ENCODE measurements at regions not wholly inside any gene's neighbourhood (a gene's known extent, or its start where the extent isn't known, plus 50 kb on each side); places are given as distances from the start of the nearest gene placed in this dataset.

DNA sequence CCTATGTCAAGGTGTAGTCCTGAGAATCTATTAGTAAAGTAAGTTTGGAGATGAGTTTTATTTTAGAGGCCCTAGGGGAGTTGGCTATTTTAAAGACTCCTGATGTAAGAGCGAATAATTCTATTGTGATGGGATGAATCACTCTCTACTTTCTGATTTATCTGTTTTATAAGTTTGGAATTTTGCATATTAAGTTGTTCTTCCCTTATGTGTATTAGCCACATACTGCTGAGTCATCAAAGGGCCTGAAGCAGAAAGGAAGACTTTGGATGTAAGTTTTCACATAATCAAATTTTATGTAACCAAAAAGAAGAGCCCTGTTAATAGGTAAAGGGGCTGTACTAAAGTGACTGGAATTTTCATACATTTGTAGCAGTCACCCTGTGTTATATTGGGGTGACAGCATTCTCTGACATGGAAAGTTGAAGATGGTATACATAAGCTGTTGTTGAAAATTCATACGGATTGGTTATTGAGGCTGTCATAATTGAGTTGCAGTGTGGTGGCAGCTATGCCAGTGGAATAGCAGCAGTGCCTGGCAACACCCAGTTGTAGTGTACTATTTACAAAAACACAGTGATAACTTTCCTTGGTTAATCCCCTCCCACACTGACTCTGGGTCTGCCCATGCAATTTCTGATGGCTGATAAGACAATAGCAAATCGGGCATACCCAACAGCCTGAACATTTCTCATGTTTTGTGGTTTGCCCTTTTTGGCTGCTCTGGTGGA, 90.6 kb upstream of the NTM start:
- TF ChIP-seq CTCF (IDR thresholded peaks at IDR 0.05; ENCODE audit: low read depth, low read length, missing control alignments) = no peak
- no peak for DNase-seq (ENCODE audit: extremely low read depth, low read depth)
- no peak overlapping the region for H3K4me3 ChIP-seq (replicated peaks; ENCODE audit: low read depth, low read length)

GRCh38 chr11:131281316-131281715, 89.1 kb upstream of the NTM start:
- no peak overlapping the region for H3K4me3 ChIP-seq (replicated peaks; ENCODE audit: low read depth, low read length)
- no peak for TF ChIP-seq CTCF (IDR thresholded peaks at IDR 0.05; ENCODE audit: low read depth, low read length, missing control alignments)
- no peak for DNase-seq (ENCODE audit: extremely low read depth, low read depth)

GRCh38 chr11:131284041-131284440, 86.4 kb upstream of the NTM start:
- no peak for TF ChIP-seq CTCF (IDR thresholded peaks at IDR 0.05; ENCODE audit: low read depth, low read length, missing control alignments)
- no peak for DNase-seq (ENCODE audit: extremely low read depth, low read depth)
- no peak overlapping the region for H3K4me3 ChIP-seq (replicated peaks; ENCODE audit: low read depth, low read length)

DNA sequence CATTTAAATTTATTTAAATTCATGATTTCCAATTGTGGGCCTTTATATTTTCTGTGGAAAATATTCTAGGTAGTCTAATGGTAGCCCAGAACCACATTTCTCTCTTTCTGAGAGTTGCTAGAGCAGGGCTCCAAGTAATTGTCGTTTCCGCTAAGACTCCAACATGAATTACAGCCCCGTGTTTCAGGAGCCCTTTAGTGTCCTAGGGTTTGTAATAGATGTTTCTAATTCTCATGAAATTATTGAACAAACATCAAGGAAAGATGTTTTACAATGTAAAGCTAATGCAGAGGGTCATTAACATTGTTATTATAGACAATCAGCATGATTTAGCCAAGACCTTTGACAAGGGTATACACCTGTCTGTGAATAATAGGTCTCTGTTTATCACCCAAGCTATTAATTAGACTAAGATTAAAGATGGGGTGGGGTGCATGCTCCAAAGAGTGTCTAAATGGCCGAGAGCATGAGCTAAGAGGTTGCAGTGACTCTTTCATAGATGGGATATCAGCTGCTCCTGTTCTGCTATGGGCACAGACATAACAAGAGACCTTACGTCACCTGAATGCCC, 81.8 kb upstream of the NTM start:
- no peak for DNase-seq (ENCODE audit: extremely low read depth, low read depth)
- TF ChIP-seq CTCF (IDR thresholded peaks at IDR 0.05; ENCODE audit: low read depth, low read length, missing control alignments) = no peak
- no peak overlapping the region for H3K4me3 ChIP-seq (replicated peaks; ENCODE audit: low read depth, low read length)

DNA sequence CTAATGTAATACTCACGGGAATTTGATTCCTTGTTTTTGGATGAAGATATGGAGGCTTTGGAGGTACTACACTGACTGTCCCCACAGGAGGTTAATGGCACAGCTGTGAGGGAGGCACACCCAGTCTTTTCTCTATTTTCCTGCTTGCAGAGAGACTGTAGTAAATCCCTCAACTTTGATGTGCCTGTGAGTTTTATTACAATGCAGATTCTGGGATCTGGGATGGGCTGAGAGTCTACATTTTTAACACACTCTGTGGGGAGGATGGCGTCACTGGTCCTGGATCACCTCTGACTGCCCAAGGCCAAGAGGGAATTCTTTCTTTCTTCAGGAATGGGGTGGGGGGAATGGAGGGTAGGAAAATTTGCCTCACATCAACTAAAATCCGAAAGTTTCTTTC, 80.2 kb upstream of the NTM start:
- TF ChIP-seq CTCF (IDR thresholded peaks at IDR 0.05; ENCODE audit: low read depth, low read length, missing control alignments) = no peak
- no peak overlapping the region for H3K4me3 ChIP-seq (replicated peaks; ENCODE audit: low read depth, low read length)
- no peak for DNase-seq (ENCODE audit: extremely low read depth, low read depth)

- no peak for TF ChIP-seq CTCF (IDR thresholded peaks at IDR 0.05; ENCODE audit: low read depth, low read length, missing control alignments)
- no peak for DNase-seq (ENCODE audit: extremely low read depth, low read depth)
- H3K4me3 ChIP-seq (replicated peaks; ENCODE audit: low read depth, low read length) = no peak overlapping the region
These were observed 74.4 kb upstream of the NTM start for GRCh38 chr11:131295986-131296385.
